A673 (cell line): ENCODE measurements at regions not wholly inside any gene's neighbourhood (a gene's known extent, or its start where the extent isn't known, plus 50 kb on each side); places are given as distances from the start of the nearest gene placed in this dataset.

ENCODE experiments used
- EZH2 ChIP-seq: fragments of 200-600 bp; sonication (generic); IDR thresholded peaks from 2 replicates; pipeline ENCODE4 v1.6.1; 2017; ENCODE audit warnings: borderline replicate concordance, low read depth, mild to moderate bottlenecking, mixed read lengths, antibody characterized with exemption, low read length; ENCODE audit not compliant: poor library complexity, severe bottlenecking
- TF ChIP-seq, protein P1 (sequence below): fragments of 300-800, 200-600 bp; sonication (generic); conservative IDR thresholded peaks from 2 replicates; pipeline ENCODE4 v1.5.1; 2017; ENCODE audit warnings: low read depth, mild to moderate bottlenecking, antibody characterized with exemption, low read length, moderate library complexity, mixed read lengths

DNA sequence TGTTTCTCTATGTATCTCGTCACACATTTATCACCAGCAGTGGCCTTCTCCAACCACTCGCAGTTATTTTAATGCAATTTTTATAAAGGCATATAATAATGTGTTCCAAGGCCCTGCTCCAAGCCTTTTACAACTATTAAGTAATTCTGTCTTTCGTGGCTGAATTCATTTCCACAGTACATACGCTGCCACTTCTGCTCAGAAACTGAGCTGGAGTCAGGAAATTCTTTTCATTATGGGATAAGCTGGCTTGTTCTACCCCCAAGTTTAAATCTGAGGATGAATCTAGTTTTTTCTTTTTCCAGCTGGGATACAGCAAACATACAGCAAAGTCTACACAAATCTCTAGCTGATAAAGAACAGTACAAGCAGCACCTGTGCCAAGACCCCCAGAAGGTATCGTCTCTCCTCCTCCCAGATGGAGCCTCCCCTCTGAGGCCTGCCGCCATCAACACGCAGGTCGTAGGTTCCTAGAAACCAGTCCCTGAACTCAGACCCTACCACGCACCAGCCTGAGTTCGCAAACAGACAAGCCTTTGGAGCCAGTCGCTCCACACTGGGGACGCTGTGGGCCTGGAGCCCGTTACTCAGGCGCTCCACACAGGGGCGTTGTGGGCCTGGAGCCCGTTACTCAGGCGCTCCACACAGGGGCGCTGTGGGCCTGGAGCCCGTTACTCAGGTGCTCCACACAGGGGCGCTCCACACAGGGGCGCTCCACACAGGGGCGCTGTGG is 263.5 kb downstream of the THBS2 start:
- TF ChIP-seq, protein P1, sequence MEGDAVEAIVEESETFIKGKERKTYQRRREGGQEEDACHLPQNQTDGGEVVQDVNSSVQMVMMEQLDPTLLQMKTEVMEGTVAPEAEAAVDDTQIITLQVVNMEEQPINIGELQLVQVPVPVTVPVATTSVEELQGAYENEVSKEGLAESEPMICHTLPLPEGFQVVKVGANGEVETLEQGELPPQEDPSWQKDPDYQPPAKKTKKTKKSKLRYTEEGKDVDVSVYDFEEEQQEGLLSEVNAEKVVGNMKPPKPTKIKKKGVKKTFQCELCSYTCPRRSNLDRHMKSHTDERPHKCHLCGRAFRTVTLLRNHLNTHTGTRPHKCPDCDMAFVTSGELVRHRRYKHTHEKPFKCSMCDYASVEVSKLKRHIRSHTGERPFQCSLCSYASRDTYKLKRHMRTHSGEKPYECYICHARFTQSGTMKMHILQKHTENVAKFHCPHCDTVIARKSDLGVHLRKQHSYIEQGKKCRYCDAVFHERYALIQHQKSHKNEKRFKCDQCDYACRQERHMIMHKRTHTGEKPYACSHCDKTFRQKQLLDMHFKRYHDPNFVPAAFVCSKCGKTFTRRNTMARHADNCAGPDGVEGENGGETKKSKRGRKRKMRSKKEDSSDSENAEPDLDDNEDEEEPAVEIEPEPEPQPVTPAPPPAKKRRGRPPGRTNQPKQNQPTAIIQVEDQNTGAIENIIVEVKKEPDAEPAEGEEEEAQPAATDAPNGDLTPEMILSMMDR = 0 out of 2 replicates have a peak, but pooled peaks have one; percentile 15
- no peak for TF ChIP-seq EZH2
